ENCODE measurements at regions not wholly inside any gene's neighbourhood (a gene's known extent, or its start where the extent isn't known, plus 50 kb on each side); places are given as distances from the start of the nearest gene placed in this dataset.

GRCh38 chrX:69298466-69299140 lies 133.3 kb upstream of the PJA1 start:
- no peak for TF ChIP-seq YY1 (IDR thresholded peaks at IDR 0.05; ENCODE audit: low read depth)
- no peak for TF ChIP-seq EGR1 (IDR thresholded peaks at IDR 0.05)
- TF ChIP-seq RAD21 (IDR thresholded peaks at IDR 0.05; ENCODE audit: low read depth): no peak
- no peak for TF ChIP-seq TCF12 (IDR thresholded peaks at IDR 0.05; ENCODE audit: low read depth)
- TF ChIP-seq CEBPB (IDR thresholded peaks at IDR 0.05): no peak
- TF ChIP-seq, protein P1, sequence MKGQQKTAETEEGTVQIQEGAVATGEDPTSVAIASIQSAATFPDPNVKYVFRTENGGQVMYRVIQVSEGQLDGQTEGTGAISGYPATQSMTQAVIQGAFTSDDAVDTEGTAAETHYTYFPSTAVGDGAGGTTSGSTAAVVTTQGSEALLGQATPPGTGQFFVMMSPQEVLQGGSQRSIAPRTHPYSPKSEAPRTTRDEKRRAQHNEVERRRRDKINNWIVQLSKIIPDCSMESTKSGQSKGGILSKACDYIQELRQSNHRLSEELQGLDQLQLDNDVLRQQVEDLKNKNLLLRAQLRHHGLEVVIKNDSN (IDR thresholded peaks at IDR 0.05): no peak
- TF ChIP-seq, protein P2, sequence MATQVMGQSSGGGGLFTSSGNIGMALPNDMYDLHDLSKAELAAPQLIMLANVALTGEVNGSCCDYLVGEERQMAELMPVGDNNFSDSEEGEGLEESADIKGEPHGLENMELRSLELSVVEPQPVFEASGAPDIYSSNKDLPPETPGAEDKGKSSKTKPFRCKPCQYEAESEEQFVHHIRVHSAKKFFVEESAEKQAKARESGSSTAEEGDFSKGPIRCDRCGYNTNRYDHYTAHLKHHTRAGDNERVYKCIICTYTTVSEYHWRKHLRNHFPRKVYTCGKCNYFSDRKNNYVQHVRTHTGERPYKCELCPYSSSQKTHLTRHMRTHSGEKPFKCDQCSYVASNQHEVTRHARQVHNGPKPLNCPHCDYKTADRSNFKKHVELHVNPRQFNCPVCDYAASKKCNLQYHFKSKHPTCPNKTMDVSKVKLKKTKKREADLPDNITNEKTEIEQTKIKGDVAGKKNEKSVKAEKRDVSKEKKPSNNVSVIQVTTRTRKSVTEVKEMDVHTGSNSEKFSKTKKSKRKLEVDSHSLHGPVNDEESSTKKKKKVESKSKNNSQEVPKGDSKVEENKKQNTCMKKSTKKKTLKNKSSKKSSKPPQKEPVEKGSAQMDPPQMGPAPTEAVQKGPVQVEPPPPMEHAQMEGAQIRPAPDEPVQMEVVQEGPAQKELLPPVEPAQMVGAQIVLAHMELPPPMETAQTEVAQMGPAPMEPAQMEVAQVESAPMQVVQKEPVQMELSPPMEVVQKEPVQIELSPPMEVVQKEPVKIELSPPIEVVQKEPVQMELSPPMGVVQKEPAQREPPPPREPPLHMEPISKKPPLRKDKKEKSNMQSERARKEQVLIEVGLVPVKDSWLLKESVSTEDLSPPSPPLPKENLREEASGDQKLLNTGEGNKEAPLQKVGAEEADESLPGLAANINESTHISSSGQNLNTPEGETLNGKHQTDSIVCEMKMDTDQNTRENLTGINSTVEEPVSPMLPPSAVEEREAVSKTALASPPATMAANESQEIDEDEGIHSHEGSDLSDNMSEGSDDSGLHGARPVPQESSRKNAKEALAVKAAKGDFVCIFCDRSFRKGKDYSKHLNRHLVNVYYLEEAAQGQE (IDR thresholded peaks at IDR 0.05; ENCODE audit: low read depth): no peak
- no peak for TF ChIP-seq FOXM1 (IDR thresholded peaks at IDR 0.05; ENCODE audit: borderline replicate concordance, low read depth)
- TF ChIP-seq TAF1 (IDR thresholded peaks at IDR 0.05; ENCODE audit: low read depth): no peak
- TF ChIP-seq EP300 (IDR thresholded peaks at IDR 0.05; ENCODE audit: borderline replicate concordance): no peak
- no peak for TF ChIP-seq MAX (IDR thresholded peaks at IDR 0.05)

Measured in Ishikawa (cell line).